ENCODE measurements at regions not wholly inside any gene's neighbourhood (a gene's known extent, or its start where the extent isn't known, plus 50 kb on each side); places are given as distances from the start of the nearest gene placed in this dataset.
A peak's percentile ranks its signal among the peaks of the same experiment; 100 is the strongest.
"Not testable (repeated sequence)": the region's sequence is repeated elsewhere in the genome, so short reads cannot be mapped to it uniquely, and the experiment has no call there.

- DNase-seq (ENCODE audit: low spot score), result no peak
Measured at GRCh38 chrX:118215346-118215745, 98.7 kb upstream of the KLHL13 start.

GRCh38 chrX:118216087-118216486 lies 99.5 kb upstream of the KLHL13 start:
- no peak for DNase-seq (ENCODE audit: low spot score)

GRCh38 chrX:118216509-118216908 lies 99.9 kb upstream of the KLHL13 start:
- DNase-seq (ENCODE audit: low spot score), result no peak

GRCh38 chrX:118218079-118218478 lies 101.5 kb upstream of the KLHL13 start:
- DNase-seq (ENCODE audit: low spot score), result no peak

- DNase-seq (ENCODE audit: low spot score), result no peak
Measured at GRCh38 chrX:118218940-118219339, 102.3 kb upstream of the KLHL13 start.

GRCh38 chrX:118219866-118220265 lies 103.3 kb upstream of the KLHL13 start:
- DNase-seq (ENCODE audit: low spot score), result no peak

- no peak for DNase-seq (ENCODE audit: low spot score)
Measured at GRCh38 chrX:118220509-118220908, 103.9 kb upstream of the KLHL13 start.

- DNase-seq (ENCODE audit: low spot score), result no peak
Measured at GRCh38 chrX:118221270-118221669, 104.7 kb upstream of the KLHL13 start.

- DNase-seq (ENCODE audit: low spot score), result no peak
Measured at GRCh38 chrX:118221733-118222132, 105.1 kb upstream of the KLHL13 start.

GRCh38 chrX:118222421-118222820 lies 105.8 kb upstream of the KLHL13 start:
- DNase-seq (ENCODE audit: low spot score), result no peak

GRCh38 chrX:118225711-118226428 lies 109.3 kb upstream of the KLHL13 start:
- no peak for DNase-seq (ENCODE audit: low spot score)

GRCh38 chrX:118228041-118228440 lies 111.4 kb upstream of the KLHL13 start:
- no peak for DNase-seq (ENCODE audit: low spot score)

GRCh38 chrX:118228456-118228855 lies 111.8 kb upstream of the KLHL13 start:
- no peak for DNase-seq (ENCODE audit: low spot score)

- no peak for DNase-seq (ENCODE audit: low spot score)
Measured at GRCh38 chrX:118231464-118231863, 114.4 kb upstream of the WDR44 start.

GRCh38 chrX:118239178-118239870 lies 106.6 kb upstream of the WDR44 start:
- DNase-seq (ENCODE audit: low spot score), result no peak

- DNase-seq (ENCODE audit: low spot score), result peak; percentile 15
Measured at GRCh38 chrX:118239913-118240698, 105.8 kb upstream of the WDR44 start.

GRCh38 chrX:118246961-118247360 lies 98.9 kb upstream of the WDR44 start:
- not testable (repeated sequence) for DNase-seq (ENCODE audit: low spot score)

GRCh38 chrX:118249146-118249545 lies 96.8 kb upstream of the WDR44 start:
- DNase-seq (ENCODE audit: low spot score), result no peak

GRCh38 chrX:118250445-118250844 lies 95.5 kb upstream of the WDR44 start:
- DNase-seq (ENCODE audit: low spot score), result no peak

- DNase-seq (ENCODE audit: low spot score), result peak; percentile 53
Measured at GRCh38 chrX:118251271-118251670, 94.6 kb upstream of the WDR44 start.

- no peak for DNase-seq (ENCODE audit: low spot score)
Measured at GRCh38 chrX:118252967-118253366, 92.9 kb upstream of the WDR44 start.

- DNase-seq (ENCODE audit: low spot score), result peak; percentile 54
Measured at GRCh38 chrX:118254611-118255010, 91.3 kb upstream of the WDR44 start.

GRCh38 chrX:118255921-118256320 lies 90.0 kb upstream of the WDR44 start:
- DNase-seq (ENCODE audit: low spot score), result no peak

Measured in umbilical cord (tissue), 1 donor.